Left lung (tissue), 4 donors: ENCODE measurements at regions not wholly inside any gene's neighbourhood (a gene's known extent, or its start where the extent isn't known, plus 50 kb on each side); places are given as distances from the start of the nearest gene placed in this dataset.

ENCODE experiments used
- ATAC-seq: fragments of 200-7000 bp; cut with Tn5 transposase; one replicate; pipeline ENCODE4 v1.9.1; 2020; ENCODE audit warnings: moderate library complexity
- DNase-seq, 4 donors: peaks; one replicate each; pipeline ENCODE4 v3.0.0-alpha.2; 2013 to 2020
- H3K27ac ChIP-seq, 2 donors: fragments of 200-600 bp; sonication (generic) in 1 of 2; one replicate each; pipeline versions ENCODE4 v1.5.0 to v1.8.0; 2020 to 2021
- H3K27me3 ChIP-seq, 2 donors: fragments of 200-600 bp; sonication (generic) in 1 of 2; one replicate each; pipeline versions ENCODE4 v1.5.0 to v1.8.0; 2020 to 2021
- H3K36me3 ChIP-seq, 2 donors: fragments of 200-600 bp; sonication (generic) in 1 of 2; one replicate each; pipeline versions ENCODE4 v1.5.0 to v1.8.0; 2020 to 2021
- H3K4me1 ChIP-seq, 2 donors: fragments of 200-600 bp; one replicate each; pipeline ENCODE4 v1.8.0; 2021
- H3K4me3 ChIP-seq, 2 donors: fragments of 200-600 bp; sonication (generic) in 1 of 2; one replicate each; pipeline versions ENCODE4 v1.5.0 to v1.8.0; 2020 to 2021; ENCODE audit warnings: mild to moderate bottlenecking in 1 of 2
- H3K9me3 ChIP-seq, 2 donors: fragments of 200-600 bp; sonication (generic) in 1 of 2; one replicate each; pipeline versions ENCODE4 v1.5.0 to v1.8.0; 2020 to 2021
- intact Hi-C, 2 donors: fragments of 100-400 bp; cut with DNase I; formaldehyde crosslinking; loops; one replicate each; pipeline versions ENCODE4 v1.11.2 to v1.14.2; 2022
- TF ChIP-seq, protein P1 (sequence below), 2 donors: fragments of 200-600 bp; sonication (generic) in 1 of 2; IDR thresholded peaks; one replicate each; pipeline versions ENCODE4 v1.5.0 to v1.8.0; 2021; ENCODE audit warnings: antibody characterized with exemption in 2 of 2
- donor health status: DM: no; HTN: yes; CAD: no.
- donor health status: DM: no; HTN: no; CAD: no.

DNA sequence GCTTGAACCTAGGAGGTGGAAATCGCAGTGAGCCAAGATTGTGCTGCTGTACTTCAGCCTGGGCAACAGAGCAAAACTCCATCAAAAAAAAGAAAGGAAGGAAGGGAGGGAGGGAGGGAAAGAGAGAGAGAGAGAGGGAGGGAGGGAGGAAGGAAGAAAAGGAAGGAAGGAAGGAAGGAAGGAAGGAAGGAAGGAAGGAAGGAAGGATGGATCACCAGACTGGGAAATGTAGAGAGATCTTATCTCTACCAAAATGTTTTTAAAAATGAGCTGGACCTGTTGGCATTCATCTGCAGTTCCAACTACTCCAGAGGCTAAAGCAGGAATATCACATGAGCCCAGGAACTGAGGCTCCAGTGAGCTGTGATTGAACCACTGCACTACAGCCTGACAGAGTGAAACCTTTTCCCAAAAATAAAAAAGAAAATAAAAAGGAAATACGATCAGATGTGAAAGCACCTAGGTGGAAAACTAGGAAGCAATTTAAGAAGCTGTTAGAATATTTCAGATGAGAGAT, 239.4 kb downstream of the CDH7 start:
- TF ChIP-seq, protein P1, sequence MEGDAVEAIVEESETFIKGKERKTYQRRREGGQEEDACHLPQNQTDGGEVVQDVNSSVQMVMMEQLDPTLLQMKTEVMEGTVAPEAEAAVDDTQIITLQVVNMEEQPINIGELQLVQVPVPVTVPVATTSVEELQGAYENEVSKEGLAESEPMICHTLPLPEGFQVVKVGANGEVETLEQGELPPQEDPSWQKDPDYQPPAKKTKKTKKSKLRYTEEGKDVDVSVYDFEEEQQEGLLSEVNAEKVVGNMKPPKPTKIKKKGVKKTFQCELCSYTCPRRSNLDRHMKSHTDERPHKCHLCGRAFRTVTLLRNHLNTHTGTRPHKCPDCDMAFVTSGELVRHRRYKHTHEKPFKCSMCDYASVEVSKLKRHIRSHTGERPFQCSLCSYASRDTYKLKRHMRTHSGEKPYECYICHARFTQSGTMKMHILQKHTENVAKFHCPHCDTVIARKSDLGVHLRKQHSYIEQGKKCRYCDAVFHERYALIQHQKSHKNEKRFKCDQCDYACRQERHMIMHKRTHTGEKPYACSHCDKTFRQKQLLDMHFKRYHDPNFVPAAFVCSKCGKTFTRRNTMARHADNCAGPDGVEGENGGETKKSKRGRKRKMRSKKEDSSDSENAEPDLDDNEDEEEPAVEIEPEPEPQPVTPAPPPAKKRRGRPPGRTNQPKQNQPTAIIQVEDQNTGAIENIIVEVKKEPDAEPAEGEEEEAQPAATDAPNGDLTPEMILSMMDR (IDR thresholded peaks at IDR 0.05) = no peak
- H3K4me3 ChIP-seq = no peak overlapping the region
- H3K9me3 ChIP-seq = no peaks in the 10 kb centered on the region
- DNase-seq (no peak), ATAC-seq (no peak)
- H3K4me1 ChIP-seq = no peaks in the 10 kb centered on the region
- no peak overlapping the region for H3K27ac ChIP-seq
- no peaks in the 10 kb centered on the region for H3K36me3 ChIP-seq
- intact Hi-C loops = no loop called here
- no peaks in the 10 kb centered on the region for H3K27me3 ChIP-seq

DNA sequence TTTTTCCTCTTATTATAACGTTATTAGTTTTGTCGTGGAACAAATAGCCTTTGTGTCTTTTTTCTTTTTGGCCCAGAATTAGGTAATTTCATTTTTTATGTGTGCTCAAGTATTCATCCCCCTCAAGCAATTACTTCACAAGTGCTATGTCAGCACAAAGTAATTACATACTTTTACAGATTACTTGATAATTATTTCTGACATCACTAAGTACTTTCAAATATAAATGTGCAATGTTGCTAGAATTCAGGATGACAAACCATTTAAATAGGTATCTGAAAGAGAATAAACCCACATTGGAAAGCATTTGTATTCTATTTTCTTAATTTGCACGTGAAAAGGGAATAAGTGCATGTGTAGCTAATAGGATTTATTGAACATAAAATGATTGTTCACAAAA, 238.2 kb downstream of the CDH7 start:
- no peak overlapping the region for H3K27ac ChIP-seq
- ATAC-seq (no peak), DNase-seq (no peak)
- TF ChIP-seq, protein P1 (IDR thresholded peaks at IDR 0.05) = no peak
- H3K4me1 ChIP-seq = no peaks in the 10 kb centered on the region
- H3K9me3 ChIP-seq = no peaks in the 10 kb centered on the region
- H3K27me3 ChIP-seq = no peaks in the 10 kb centered on the region
- intact Hi-C loops = no loop called here
- H3K36me3 ChIP-seq = no peaks in the 10 kb centered on the region
- no peak overlapping the region for H3K4me3 ChIP-seq

DNA sequence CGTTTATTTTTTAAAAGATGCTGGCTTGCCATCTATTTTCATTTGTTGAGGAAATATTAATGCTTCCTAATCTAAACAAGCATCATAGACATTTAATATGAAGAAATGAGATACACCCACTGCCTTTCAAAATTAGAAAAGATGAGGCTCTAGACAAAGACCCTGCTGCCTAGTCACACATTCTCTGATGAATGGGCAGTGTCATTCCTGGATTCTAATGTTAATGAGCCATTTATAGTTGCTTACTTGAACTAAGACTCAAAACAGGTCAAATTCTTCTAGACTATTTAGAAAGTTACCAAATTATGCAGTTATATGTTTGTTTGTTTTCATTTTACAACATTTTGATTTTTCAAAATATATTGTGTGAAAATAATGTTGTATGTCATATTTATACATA, 237.6 kb downstream of the CDH7 start:
- ATAC-seq (no peak), DNase-seq (no peak)
- no peaks in the 10 kb centered on the region for H3K9me3 ChIP-seq
- H3K27me3 ChIP-seq = no peaks in the 10 kb centered on the region
- H3K27ac ChIP-seq = no peak overlapping the region
- H3K4me3 ChIP-seq = no peak overlapping the region
- intact Hi-C loops = no loop called here
- TF ChIP-seq, protein P1 (IDR thresholded peaks at IDR 0.05) = no peak
- no peaks in the 10 kb centered on the region for H3K4me1 ChIP-seq
- H3K36me3 ChIP-seq = no peaks in the 10 kb centered on the region

DNA sequence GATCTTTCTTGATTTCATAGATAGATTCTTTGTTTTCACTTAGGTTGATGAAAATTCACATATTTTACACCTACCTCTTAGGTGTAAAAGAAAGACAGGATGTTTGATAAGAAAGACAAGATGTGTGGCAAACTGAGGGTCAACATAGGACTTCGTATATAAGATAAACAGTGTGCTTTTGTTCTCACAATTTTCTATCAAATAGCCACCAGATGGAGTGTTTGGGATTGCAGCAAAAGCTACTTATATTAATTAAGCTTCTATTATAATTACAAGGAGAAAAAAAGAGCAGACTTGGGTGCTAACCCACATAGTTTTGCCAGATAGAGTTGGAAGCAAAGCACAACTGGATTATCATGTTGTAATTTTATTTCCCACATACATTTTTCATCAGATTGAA, 232.9 kb downstream of the CDH7 start:
- DNase-seq (no peak), ATAC-seq (no peak)
- no peaks in the 10 kb centered on the region for H3K27me3 ChIP-seq
- H3K27ac ChIP-seq = no peak overlapping the region
- TF ChIP-seq, protein P1 (IDR thresholded peaks at IDR 0.05) = no peak
- H3K9me3 ChIP-seq = no peaks in the 10 kb centered on the region
- intact Hi-C loops = no loop called here
- H3K4me1 ChIP-seq = no peaks in the 10 kb centered on the region
- H3K4me3 ChIP-seq = no peak overlapping the region
- H3K36me3 ChIP-seq = no peaks in the 10 kb centered on the region

DNA sequence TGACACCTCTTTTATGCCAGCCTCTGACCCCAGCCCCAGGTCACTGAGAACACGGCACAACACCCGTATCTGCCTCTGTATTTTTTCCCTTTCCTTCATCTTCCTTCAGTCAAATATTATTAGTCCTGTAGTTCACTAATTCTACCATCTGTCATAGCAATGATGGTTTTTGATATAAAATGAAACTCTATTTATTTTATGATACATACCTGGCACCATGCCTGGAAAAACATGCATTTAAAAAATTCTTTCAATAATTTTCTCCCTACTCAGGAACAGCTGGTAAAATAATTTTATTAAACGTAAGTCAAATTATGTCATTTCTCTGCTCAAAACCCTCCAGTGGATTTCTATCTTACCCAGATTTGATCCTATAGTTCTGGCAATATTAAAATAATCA, 224.7 kb downstream of the CDH7 start:
- intact Hi-C loops = no loop called here
- Histone ChIP-seq H3K4me1 (no peaks in the 10 kb centered on the region), H3K9me3 (no peaks in the 10 kb centered on the region), H3K36me3 (no peaks in the 10 kb centered on the region), H3K4me3 (no peak overlapping the region), H3K27me3 (no peaks in the 10 kb centered on the region), H3K27ac (no peak overlapping the region)
- TF ChIP-seq, protein P1 (IDR thresholded peaks at IDR 0.05) = no peak
- no peak for DNase-seq
- no peak for ATAC-seq
